Fibroblast of the aortic adventitia (primary cell): ENCODE measurements at regions not wholly inside any gene's neighbourhood (a gene's known extent, or its start where the extent isn't known, plus 50 kb on each side); places are given as distances from the start of the nearest gene placed in this dataset.

Experiments
- DNase-seq: peaks from one replicate; pipeline ENCODE4 v3.0.0-alpha.2; 2010; ENCODE audit warnings: low read depth
- H3K4me3 ChIP-seq: 2 replicates; pipeline ENCODE4 v1.5.1; 2011; ENCODE audit warnings: low read depth, mild to moderate bottlenecking, control low read depth, low read length, moderate library complexity
- CTCF ChIP-seq: IDR thresholded peaks from 2 replicates; pipeline ENCODE4 v1.5.1; 2011; ENCODE audit warnings: mild to moderate bottlenecking, low read length, control low read depth, inconsistent platforms; ENCODE audit not compliant: insufficient read depth

DNA sequence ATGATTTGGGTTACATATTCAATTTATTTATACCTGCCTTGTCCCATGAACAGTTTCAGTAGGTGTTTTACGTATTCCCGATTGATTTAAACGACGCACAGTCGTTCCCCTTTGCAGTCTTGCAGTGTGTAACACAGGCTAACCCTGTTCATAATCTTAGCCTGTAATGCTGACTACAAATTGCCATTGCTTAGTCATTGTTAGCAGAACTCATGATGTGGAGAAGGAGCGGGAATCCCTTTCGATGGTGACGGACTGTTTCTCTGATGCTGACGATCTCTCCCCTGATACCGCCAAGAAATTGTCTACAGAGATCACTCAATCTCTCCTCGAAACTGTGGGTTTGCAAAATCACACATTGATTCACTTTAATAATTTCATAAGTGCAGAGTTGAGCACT lies 93.2 kb downstream of the MRPL36 start:
- no peak overlapping the region for H3K4me3 ChIP-seq
- DNase-seq = no peak
- no peak for TF ChIP-seq CTCF

GRCh38 chr5:1706021-1706420 lies 93.6 kb downstream of the MRPL36 start:
- no peak for TF ChIP-seq CTCF

GRCh38 chr5:1704676-1705075 lies 95.0 kb downstream of the MRPL36 start:
- DNase-seq = no peak
- no peak for TF ChIP-seq CTCF
- H3K4me3 ChIP-seq = no peak overlapping the region

More at GRCh38 chr5:1706021-1706420, 93.6 kb downstream of the MRPL36 start:
- no peak for DNase-seq
- H3K4me3 ChIP-seq = no peak overlapping the region

- no peak for TF ChIP-seq CTCF
- no peak for DNase-seq
- no peak overlapping the region for H3K4me3 ChIP-seq
Observed at GRCh38 chr5:1704266-1704665, 95.4 kb downstream of the MRPL36 start.

DNA sequence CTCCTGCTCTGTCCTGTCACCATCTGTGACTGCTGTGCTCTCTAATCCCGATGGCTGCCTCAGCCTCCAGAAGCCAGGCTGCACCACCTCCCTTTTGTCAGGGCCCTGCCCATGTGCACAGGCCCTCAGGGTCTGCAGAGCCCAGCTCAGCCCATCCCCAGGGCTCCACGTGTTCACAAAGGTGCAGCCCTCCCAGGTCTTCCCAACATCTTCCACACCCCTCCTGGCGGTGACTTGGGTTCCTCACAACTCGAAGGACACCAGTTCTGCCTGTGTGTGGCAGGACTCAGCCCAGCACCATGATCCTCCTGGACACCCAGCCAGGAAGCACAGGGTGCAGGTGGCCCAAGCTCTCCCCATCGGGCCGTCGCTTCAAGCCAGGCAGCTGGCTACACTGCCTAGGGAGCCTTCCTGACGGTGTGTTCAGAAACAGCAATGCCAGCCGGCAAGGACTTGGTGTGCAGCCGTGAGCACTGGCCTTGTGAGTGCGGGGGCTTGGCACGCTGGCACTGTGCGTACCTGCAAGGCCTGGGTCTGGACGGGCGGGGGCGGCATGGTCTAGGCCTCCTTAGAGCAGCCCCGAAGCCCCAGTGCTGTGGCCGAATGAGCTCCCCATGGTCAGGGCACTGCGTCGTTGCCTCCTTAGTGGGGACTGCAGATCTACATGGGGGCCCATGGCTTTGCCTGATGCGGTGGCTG lies 96.1 kb downstream of the MRPL36 start:
- no peak for DNase-seq
- no peak for TF ChIP-seq CTCF
- no peak overlapping the region for H3K4me3 ChIP-seq

- no peak for DNase-seq
- H3K4me3 ChIP-seq = no peak overlapping the region
- no peak for TF ChIP-seq CTCF
Observed at GRCh38 chr5:1702318-1702717, 97.3 kb downstream of the MRPL36 start.

DNA sequence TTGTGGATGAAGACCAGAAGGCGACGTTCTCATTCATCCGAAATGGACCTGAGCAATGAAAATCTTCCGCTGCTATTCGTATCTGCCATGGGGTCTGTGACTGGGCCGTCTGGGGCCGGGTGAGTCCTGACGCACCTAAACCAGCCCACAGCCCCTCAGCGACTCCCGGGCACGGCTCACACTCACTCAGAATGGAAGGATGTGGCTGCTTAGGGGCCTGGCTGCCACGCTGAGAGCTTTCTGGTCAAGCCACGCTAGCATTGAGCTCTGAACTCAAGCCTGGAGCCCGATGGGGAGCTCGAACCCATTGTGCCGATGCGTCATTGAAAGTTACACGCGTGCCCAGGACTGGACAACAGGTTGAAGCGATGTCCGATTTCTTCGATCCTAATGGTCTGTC lies 97.8 kb downstream of the MRPL36 start:
- H3K4me3 ChIP-seq = no peak overlapping the region
- DNase-seq = no peak
- TF ChIP-seq CTCF = no peak
